ENCODE measurements at regions not wholly inside any gene's neighbourhood (a gene's known extent, or its start where the extent isn't known, plus 50 kb on each side); places are given as distances from the start of the nearest gene placed in this dataset.
A peak's percentile ranks its signal among the peaks of the same experiment; 100 is the strongest.

- no peak for DNase-seq (ENCODE audit: low spot score)
Measured at GRCh38 chr3:180092889-180093288, 56.2 kb upstream of the PEX5L start.

- DNase-seq (ENCODE audit: low spot score) = no peak
Measured at GRCh38 chr3:180093535-180093934, 56.8 kb upstream of the PEX5L start.

GRCh38 chr3:180097626-180098025 is 60.9 kb upstream of the PEX5L start:
- DNase-seq (ENCODE audit: low spot score) = no peak

DNA sequence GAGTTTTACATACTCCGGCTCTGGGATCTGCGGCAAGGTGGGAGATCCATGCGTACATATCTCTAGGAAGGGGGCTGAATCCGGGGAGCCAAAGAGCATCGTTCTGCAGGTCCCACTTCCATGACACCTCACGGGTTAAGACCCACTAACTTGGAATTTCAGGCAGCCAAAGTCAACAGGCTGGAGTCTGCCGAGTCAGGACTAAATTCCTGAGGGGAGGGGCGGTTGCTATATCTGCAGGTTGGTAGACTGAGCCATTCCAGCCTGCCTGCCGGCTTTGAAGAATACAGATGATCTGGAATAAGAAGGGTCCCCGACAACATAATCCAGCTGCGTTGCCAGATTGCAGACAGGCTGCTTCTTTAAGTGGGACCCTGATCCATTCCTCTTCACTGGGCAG is 65.4 kb upstream of the PEX5L start:
- peak; percentile 51 for DNase-seq (ENCODE audit: low spot score)

DNA sequence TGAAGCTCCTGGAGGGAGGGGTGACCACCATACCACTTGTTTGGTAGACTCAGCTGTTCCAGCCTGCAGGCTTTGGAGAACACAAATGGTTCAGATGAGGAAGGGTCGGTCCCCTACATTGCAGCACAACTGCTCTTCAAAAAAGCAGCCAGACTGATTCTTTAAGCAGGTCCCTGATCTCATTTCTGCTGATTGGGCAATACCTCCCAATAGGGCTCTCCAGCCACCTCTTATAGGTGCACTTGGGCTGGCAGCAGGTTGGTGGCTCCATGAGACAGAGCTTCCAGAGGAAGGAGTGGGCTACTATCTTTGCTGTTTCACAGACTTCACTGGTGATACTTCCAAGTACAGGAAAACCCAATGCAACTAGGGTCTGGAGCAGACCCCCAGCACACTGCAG is 65.9 kb upstream of the PEX5L start:
- DNase-seq (ENCODE audit: low spot score) = no peak

- DNase-seq (ENCODE audit: low spot score) = no peak
Measured at GRCh38 chr3:180116203-180116602, 79.5 kb upstream of the PEX5L start.

DNA sequence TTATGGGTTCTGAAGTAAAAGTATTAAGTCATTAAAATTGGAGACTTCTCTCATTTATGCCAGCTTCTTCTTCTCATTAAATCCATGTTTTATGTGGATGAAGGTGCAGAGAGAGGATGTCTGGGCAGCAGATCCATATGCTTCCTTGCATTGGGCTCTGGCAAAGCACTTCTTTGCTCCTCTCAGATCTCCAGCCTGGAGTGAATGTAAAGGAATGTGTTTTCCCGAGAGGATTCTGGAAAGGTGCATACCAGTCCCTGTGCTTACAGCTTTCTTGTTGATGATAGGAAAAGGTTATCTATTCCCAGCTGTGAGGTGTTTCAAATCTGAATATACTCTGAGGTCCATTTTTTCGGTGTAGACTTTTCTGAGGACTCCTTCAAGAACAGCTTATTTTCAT is 79.9 kb upstream of the PEX5L start:
- no peak for DNase-seq (ENCODE audit: low spot score)

DNA sequence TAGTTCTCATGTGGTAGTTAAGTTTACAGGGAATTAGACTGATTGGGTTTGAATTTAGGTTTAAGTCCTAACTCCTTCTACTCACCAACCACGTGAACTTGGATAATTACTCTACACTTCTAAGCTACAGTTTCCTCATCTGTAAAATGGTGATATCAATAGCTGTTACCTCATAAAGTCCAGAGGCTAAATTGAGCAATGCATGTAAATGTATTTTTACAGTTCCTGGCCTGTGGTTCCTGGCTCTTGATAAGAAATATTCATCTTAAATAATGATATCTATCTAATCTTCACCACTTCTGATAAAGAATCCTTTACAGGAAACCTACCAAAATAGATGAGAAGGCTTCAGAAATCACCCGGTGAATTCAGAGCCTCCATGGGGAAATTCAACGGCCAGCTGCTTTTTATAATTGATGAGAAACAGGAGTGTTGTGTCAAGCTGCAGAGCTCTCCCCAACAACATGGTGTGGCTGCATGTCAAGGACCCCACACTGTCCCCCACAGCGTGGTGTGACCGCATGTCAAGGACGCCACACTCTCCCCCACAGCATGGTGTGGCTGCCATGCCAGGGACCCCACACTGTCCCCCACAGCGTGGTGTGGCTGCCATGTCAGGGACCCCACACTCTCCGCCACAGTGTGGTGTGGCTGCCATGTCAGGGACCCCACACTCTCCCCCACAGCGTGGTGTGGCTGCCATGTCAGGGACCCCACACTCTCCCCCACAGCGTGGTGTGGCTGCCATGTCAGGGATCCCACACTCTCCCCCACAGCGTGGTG is 80.8 kb upstream of the PEX5L start:
- no peak for DNase-seq (ENCODE audit: low spot score)

DNA sequence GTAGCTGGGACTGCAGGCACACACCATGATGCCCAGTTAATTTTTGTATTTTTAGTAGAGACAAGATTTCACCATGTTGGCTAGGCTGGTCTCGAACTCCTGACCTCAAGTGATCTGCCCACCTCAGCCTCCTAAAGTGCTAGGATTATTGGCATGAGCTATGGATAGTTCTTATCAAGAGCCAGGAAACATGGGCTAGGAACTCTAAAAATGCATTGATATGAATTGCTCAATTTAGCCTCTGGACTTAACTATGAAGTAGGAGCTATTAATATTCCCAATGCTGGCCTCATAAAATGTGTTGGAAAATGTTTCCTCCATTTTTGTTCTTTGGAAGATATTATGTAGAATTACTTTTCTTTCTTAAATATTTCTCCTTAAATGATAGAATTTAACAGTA is 82.8 kb upstream of the PEX5L start:
- no peak for DNase-seq (ENCODE audit: low spot score)

DNA sequence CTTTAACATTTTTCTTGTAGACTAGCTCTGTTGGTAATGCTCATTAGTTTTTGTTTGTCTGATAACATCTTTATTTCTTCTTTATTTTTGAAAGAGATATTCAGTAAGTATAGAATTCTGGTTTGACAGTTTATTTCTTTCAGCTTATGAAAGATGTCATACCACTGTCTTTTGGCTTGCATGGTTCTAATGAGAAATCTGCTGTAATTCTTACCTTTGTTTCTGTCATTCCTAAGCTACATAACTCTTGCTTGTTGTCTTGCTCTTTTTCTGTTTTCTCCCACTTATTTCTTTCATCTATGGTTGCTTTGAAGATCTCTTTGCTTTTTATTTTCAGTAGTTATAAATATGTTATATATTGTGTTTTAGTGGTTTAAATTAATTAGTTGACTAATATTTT is 87.2 kb upstream of the PEX5L start:
- no peak for DNase-seq (ENCODE audit: low spot score)

GRCh38 chr3:180131169-180131568 is 94.4 kb upstream of the PEX5L start:
- no peak for DNase-seq (ENCODE audit: low spot score)

DNA sequence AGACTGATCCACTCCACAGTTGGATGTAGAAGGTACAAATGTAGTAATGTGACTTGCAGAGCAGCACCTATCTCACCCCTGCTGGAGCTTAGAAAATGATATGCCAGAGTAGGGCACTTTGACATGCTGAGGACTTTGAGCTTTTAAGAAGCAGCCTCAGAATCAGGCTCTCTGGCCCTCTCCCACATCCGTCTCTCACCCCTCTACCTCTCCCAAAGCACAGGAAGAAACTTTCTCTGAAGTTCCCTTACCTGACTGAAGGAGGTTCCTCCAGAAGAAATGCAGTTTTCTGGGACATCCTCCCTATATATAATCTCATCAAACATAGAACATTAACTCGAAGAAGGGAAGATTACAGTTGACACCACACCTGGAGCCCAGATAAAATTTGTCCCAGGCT is 98.4 kb upstream of the PEX5L start:
- DNase-seq (ENCODE audit: low spot score) = no peak

DNA sequence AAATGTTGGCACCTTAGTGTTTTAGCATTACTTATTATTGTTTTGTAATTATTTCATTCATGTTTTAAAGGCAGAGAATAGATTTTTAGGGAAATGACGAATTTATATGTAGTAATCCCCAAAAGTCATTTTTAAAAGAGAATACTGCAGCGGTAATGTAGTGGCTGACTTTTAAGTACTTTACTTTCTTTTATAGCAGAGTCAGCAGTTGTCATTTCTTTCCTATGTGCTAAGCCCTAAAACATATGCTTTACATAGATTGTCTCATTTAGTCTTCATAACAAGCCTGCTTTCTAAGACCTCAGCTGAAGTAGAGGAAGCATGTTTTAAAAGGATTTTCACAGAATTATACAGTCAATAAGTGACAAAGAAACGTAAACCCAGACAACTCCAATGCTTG is 102.1 kb upstream of the PEX5L start:
- DNase-seq (ENCODE audit: low spot score) = no peak

- DNase-seq (ENCODE audit: low spot score) = no peak
Measured at GRCh38 chr3:180142041-180142440, 105.3 kb upstream of the PEX5L start.

DNA sequence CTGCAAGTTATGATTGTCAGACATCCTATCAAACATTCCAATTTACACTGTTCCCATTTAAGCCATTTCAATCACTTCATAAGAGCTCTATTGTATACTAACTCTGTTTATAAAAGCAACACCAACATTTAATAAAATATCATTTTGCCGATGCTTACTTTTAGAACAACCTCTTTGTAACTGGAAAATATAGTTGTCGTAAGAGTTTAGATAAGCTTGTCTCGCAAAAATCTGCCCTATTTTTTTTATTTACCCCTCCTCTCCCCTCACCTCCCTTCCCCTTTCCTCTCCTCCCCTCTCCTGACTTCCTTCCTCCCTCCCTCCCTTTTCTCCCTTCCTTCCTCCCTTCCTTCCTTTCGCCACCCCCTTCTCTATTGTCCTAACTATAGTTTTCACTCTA is 105.7 kb upstream of the PEX5L start:
- DNase-seq (ENCODE audit: low spot score) = no peak

GRCh38 chr3:180161770-180162169 is 125.0 kb upstream of the PEX5L start:
- no peak for DNase-seq (ENCODE audit: low spot score)

GRCh38 chr3:180175572-180175971 is 138.8 kb upstream of the PEX5L start:
- DNase-seq (ENCODE audit: low spot score) = no peak

DNA sequence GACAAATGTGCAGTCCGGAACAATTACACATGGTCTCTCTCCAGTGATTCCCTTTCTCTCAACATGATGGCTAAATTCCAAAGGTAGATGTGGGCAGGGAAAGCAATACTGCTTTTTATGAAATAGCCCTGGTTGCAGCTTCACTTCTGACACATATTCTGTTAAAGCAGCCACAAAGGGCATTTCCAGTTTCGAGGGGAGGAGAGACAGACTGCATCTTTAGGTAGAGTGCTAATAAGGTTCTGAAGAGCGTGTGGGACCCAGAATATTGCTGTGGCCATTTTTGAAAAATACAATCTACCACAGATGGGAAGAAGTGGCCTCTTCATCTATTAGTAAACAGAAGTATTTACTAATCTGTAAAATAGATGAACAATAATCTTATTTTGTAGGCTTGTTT is 139.3 kb upstream of the PEX5L start:
- DNase-seq (ENCODE audit: low spot score) = no peak

GRCh38 chr3:180177255-180177654 is 140.5 kb upstream of the PEX5L start:
- no peak for DNase-seq (ENCODE audit: low spot score)

DNA sequence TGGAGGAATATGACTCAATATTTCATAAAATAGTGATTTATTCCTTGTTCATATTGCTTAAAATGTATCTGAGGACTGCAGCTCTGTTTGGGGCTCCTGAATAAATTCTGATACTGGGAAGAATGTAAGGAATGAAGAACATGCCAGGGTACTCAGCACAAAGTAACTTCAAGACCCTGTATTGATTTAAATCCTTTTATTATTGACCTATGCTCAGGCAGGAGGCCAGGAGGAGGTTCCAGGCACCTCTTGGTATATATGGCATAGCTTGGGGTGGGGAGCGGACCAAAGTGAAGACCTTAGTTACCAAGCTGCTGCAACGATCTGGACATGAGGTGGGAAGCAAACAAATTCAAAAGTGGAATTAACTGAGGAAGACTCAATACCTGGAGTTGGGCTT is 142.8 kb upstream of the PEX5L start:
- no peak for DNase-seq (ENCODE audit: low spot score)

- no peak for DNase-seq (ENCODE audit: low spot score)
Measured at GRCh38 chr3:180180795-180181194, 144.1 kb upstream of the PEX5L start.

GRCh38 chr3:180181387-180181786 is 144.7 kb upstream of the PEX5L start:
- DNase-seq (ENCODE audit: low spot score) = no peak

GRCh38 chr3:180183346-180183745 is 146.6 kb upstream of the PEX5L start:
- no peak for DNase-seq (ENCODE audit: low spot score)

DNA sequence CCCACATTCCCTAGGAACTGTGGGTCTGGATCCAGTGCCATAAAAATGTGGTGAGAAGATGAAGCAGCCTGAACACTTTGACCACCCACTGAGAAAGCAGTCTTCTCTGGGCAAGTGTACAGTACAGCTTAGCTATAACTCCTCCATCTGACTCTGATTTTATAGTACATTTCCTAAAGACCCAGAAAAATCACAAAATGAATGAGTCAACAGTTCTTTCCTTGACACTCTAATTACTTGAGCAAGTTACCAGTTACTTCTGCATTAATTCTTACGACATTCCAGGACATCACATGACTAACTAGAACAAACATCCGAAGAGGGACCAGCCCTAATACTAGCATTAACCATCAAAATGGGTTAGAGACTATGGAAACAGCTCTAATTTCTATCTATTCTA is 148.1 kb upstream of the PEX5L start:
- no peak for DNase-seq (ENCODE audit: low spot score)

GRCh38 chr3:180185650-180186049 is 148.9 kb upstream of the PEX5L start:
- DNase-seq (ENCODE audit: low spot score) = no peak
